Panc1 (cell line): ENCODE measurements at regions not wholly inside any gene's neighbourhood (a gene's known extent, or its start where the extent isn't known, plus 50 kb on each side); places are given as distances from the start of the nearest gene placed in this dataset.

Experiments used
- ATAC-seq: fragments of 200-7000 bp; cut with Tn5 transposase; 2 replicates; pipeline ENCODE4 v1.9.1; 2020; ENCODE audit warnings: mild to moderate bottlenecking, moderate library complexity
- BruUV-seq: library from RNA; stranded (reverse); fragments of 400-500 nt; replicated peaks from 2 replicates; lab custom pipeline; 2021; lab: Mats Ljungman, UMichigan
- CTCF ChIA-PET: fragments of 300-600 bp; sonication (Branson Sonifier 250); formaldehyde crosslinking; loops from one replicate; lab custom pipeline; 2022; ENCODE audit warnings: antibody characterized with exemption; lab: Charles Lee
- POLR2A ChIA-PET: fragments of 300-600 bp; sonication (Branson Sonifier 250); formaldehyde crosslinking; loops from one replicate; lab custom pipeline; 2022; ENCODE audit warnings: antibody characterized with exemption; lab: Charles Lee
- DNase-seq: peaks from one replicate; pipeline ENCODE4 v3.0.0-alpha.2; 2010; ENCODE audit warnings: low read depth, low spot score
- H3K27ac ChIP-seq: 2 replicates; pipeline ENCODE4 v1.5.1; 2011; ENCODE audit warnings: mild to moderate bottlenecking, low read length, inconsistent platforms
- H3K27me3 ChIP-seq: fragments of 200-500 bp; sonication (Bioruptor generic); 2 replicates; pipeline ENCODE4 v1.6.0; 2014; ENCODE audit warnings: low read length, inconsistent platforms; ENCODE audit not compliant: control insufficient read depth, insufficient read depth
- H3K36me3 ChIP-seq: fragments of 200-500 bp; sonication (Bioruptor generic); 2 replicates; pipeline ENCODE4 v1.5.1; 2014; ENCODE audit warnings: inconsistent platforms, mild to moderate bottlenecking, low read length, moderate library complexity; ENCODE audit not compliant: control insufficient read depth, insufficient read depth
- H3K4me1 ChIP-seq: 2 replicates; pipeline ENCODE4 v1.5.1; 2011; ENCODE audit warnings: inconsistent platforms, mild to moderate bottlenecking, low read length, moderate library complexity; ENCODE audit not compliant: control insufficient read depth, insufficient read depth
- H3K4me3 ChIP-seq, 2 experiments: 2 replicates each; pipeline ENCODE4 v1.5.1; 2011 to 2012; ENCODE audit warnings: low read depth in 2 of 2, low read length in 2 of 2, mild to moderate bottlenecking in 2 of 2, inconsistent platforms in 1 of 2, moderate library complexity in 1 of 2
- H3K9me3 ChIP-seq: fragments of 200-500 bp; sonication (Bioruptor generic); 2 replicates; pipeline ENCODE4 v1.5.1; 2014; ENCODE audit warnings: low read depth, mild to moderate bottlenecking, inconsistent platforms, low read length, moderate library complexity; ENCODE audit not compliant: control insufficient read depth, insufficient read depth
- POLR2AphosphoS5 ChIP-seq: IDR thresholded peaks from 2 replicates; pipeline ENCODE4 v1.6.1; 2012; ENCODE audit warnings: mild to moderate bottlenecking, low read depth, low read length, moderate library complexity
- SIN3A ChIP-seq: IDR thresholded peaks from 2 replicates; pipeline ENCODE4 v1.6.1; 2012; ENCODE audit warnings: low read depth, mild to moderate bottlenecking, low read length, moderate library complexity, borderline replicate concordance; ENCODE audit not compliant: insufficient read depth
- TCF7L2 ChIP-seq: IDR thresholded peaks from 2 replicates; pipeline ENCODE4 v1.6.1; 2011; ENCODE audit warnings: mild to moderate bottlenecking, low read depth, low read length, inconsistent platforms
- in situ Hi-C: cut with HindIII; loops from 2 replicates; pipeline ENCODE4 v1.10.0; 2016; ENCODE audit warnings: low sequenced_read_pairs, low pct_unique_long_range_greater_than_20kb
- intact Hi-C: fragments of 100-400 bp; cut with micrococcal nuclease; formaldehyde crosslinking; loops from one replicate; pipeline ENCODE4 v1.10.0; 2022; ENCODE audit not compliant: unreplicated experiment
- TF ChIP-seq, protein P1 (sequence below), 2 experiments: IDR thresholded peaks; 2 replicates each; pipeline ENCODE4 v1.6.1; 2011 to 2012; ENCODE audit warnings: low read depth in 2 of 2, control low read depth in 1 of 2, low read length in 1 of 2, mild to moderate bottlenecking in 1 of 2, moderate library complexity in 1 of 2; ENCODE audit not compliant: insufficient read depth in 1 of 2
- TF ChIP-seq, protein P2 (sequence below): fragments of 450-650 bp; IDR thresholded peaks from 2 replicates; pipeline ENCODE4 v1.5.1; 2017; ENCODE audit warnings: mild to moderate bottlenecking

DNA sequence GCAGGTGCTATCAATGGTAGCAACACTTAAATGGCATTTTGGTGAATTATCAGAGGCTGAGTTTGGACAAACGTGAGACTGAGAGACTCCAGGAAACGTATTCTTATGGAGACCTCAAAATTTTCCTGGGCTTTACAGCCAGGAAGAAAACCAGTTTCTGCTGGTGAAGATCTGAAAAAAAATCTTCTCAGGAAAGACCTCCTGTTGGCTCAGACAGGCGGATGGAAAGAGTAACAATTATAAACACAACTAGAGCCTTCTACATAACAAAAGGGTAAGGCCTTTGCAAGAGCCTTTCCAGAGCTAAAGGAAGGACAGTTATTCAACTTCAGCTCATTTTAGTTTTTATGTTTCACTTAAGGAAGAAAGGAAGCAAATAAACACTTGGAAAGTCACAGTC, 274.4 kb downstream of the THBS2 start:
- Histone ChIP-seq H3K9me3 (peaks cover 12% of the 10 kb centered on the region; the same call in 1 of the 2 replicates), H3K27ac (no peak overlapping the region), H3K4me3 (no peak overlapping the region), H3K36me3 (no peaks in the 10 kb centered on the region), H3K27me3 (no peaks in the 10 kb centered on the region), H3K4me1 (no peaks in the 10 kb centered on the region)
- ChIA-PET POLR2A (no interaction called here), CTCF (no interaction called here)
- in situ Hi-C loops = no loop called here
- intact Hi-C loops = no loop called here
- ATAC-seq (no peak), DNase-seq (no peak)
- no TSS peak for BruUV-seq
- TF ChIP-seq, protein P1, sequence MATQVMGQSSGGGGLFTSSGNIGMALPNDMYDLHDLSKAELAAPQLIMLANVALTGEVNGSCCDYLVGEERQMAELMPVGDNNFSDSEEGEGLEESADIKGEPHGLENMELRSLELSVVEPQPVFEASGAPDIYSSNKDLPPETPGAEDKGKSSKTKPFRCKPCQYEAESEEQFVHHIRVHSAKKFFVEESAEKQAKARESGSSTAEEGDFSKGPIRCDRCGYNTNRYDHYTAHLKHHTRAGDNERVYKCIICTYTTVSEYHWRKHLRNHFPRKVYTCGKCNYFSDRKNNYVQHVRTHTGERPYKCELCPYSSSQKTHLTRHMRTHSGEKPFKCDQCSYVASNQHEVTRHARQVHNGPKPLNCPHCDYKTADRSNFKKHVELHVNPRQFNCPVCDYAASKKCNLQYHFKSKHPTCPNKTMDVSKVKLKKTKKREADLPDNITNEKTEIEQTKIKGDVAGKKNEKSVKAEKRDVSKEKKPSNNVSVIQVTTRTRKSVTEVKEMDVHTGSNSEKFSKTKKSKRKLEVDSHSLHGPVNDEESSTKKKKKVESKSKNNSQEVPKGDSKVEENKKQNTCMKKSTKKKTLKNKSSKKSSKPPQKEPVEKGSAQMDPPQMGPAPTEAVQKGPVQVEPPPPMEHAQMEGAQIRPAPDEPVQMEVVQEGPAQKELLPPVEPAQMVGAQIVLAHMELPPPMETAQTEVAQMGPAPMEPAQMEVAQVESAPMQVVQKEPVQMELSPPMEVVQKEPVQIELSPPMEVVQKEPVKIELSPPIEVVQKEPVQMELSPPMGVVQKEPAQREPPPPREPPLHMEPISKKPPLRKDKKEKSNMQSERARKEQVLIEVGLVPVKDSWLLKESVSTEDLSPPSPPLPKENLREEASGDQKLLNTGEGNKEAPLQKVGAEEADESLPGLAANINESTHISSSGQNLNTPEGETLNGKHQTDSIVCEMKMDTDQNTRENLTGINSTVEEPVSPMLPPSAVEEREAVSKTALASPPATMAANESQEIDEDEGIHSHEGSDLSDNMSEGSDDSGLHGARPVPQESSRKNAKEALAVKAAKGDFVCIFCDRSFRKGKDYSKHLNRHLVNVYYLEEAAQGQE (IDR thresholded peaks at IDR 0.05; ENCODE audit: insufficient read depth in 1 of 2, low read depth in 2 of 2, low read length in 1 of 2) = no peak
- TF ChIP-seq POLR2AphosphoS5 = no peak

DNA sequence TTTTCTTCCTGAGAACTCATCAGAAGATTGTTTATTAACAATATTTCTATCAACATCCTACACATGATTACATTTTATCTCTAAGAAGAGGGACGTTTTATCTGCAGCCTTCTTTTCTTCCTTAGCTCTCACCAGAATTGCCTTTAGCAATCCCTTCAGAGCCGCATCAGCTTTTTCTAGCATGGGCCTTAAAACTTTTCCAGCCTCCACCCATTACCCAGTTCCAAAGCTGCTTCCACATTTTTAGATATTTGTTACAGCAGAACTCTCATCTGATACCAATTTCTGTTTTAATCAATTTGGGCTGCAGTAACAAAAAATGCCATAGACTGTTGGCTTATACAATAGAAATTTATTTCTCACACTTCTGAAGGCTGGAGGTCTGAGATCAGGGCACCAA, 281.5 kb downstream of the THBS2 start:
- BruUV-seq = no TSS peak
- CTCF ChIA-PET = no interaction called here
- DNase-seq (no peak), ATAC-seq (no peak)
- Histone ChIP-seq H3K27ac (no peak overlapping the region), H3K27me3 (no peaks in the 10 kb centered on the region), H3K9me3 (no peaks in the 10 kb centered on the region), H3K4me3 (no peak overlapping the region), H3K36me3 (no peaks in the 10 kb centered on the region), H3K4me1 (no peaks in the 10 kb centered on the region)
- TF ChIP-seq TCF7L2 = no peak
- no peak for TF ChIP-seq SIN3A
- TF ChIP-seq, protein P2, sequence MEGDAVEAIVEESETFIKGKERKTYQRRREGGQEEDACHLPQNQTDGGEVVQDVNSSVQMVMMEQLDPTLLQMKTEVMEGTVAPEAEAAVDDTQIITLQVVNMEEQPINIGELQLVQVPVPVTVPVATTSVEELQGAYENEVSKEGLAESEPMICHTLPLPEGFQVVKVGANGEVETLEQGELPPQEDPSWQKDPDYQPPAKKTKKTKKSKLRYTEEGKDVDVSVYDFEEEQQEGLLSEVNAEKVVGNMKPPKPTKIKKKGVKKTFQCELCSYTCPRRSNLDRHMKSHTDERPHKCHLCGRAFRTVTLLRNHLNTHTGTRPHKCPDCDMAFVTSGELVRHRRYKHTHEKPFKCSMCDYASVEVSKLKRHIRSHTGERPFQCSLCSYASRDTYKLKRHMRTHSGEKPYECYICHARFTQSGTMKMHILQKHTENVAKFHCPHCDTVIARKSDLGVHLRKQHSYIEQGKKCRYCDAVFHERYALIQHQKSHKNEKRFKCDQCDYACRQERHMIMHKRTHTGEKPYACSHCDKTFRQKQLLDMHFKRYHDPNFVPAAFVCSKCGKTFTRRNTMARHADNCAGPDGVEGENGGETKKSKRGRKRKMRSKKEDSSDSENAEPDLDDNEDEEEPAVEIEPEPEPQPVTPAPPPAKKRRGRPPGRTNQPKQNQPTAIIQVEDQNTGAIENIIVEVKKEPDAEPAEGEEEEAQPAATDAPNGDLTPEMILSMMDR = no peak
- TF ChIP-seq POLR2AphosphoS5 = no peak
- TF ChIP-seq, protein P1 (IDR thresholded peaks at IDR 0.05; ENCODE audit: insufficient read depth in 1 of 2, low read depth in 2 of 2, low read length in 1 of 2) = no peak
- in situ Hi-C loops = no loop called here
- POLR2A ChIA-PET = no interaction called here
- intact Hi-C loops = no loop called here
